Mesothelial cell of epicardium (in vitro differentiated cells): ENCODE measurements at regions not wholly inside any gene's neighbourhood (a gene's known extent, or its start where the extent isn't known, plus 50 kb on each side); places are given as distances from the start of the nearest gene placed in this dataset.
"Not testable (repeated sequence)": the region's sequence is repeated elsewhere in the genome, so short reads cannot be mapped to it uniquely, and the experiment has no call there.

Experiments used
- DNase-seq, 2 experiments: peaks; one replicate each; pipeline ENCODE4 v3.0.0; 2021; ENCODE audit warnings: low spot score in 2 of 2; ENCODE audit not compliant: unreplicated experiment in 2 of 2
- H3K27ac Mint-ChIP-seq: 2 replicates; pipeline ENCODE4 v1.8.0; 2021; ENCODE audit warnings: mixed read lengths
- H3K27me3 Mint-ChIP-seq: 2 replicates; pipeline ENCODE4 v1.8.0; 2021; ENCODE audit warnings: low read depth, mixed read lengths
- H3K36me3 Mint-ChIP-seq: 2 replicates; pipeline ENCODE4 v1.8.0; 2021; ENCODE audit warnings: mixed read lengths
- H3K4me1 Mint-ChIP-seq: 2 replicates; pipeline ENCODE4 v1.8.0; 2021; ENCODE audit warnings: mixed read lengths
- H3K4me3 Mint-ChIP-seq: 2 replicates; pipeline ENCODE4 v1.8.0; 2021; ENCODE audit warnings: mild to moderate bottlenecking, moderate library complexity, mixed read lengths
- H3K9me3 Mint-ChIP-seq: 2 replicates; pipeline ENCODE4 v1.8.0; 2021; ENCODE audit warnings: mixed read lengths
- TF ChIP-seq, protein P1 (sequence below): fragments of 200-600 bp; sonication (generic); IDR thresholded peaks from one replicate; pipeline ENCODE4 v1.5.0; 2021; ENCODE audit warnings: antibody characterized with exemption; ENCODE audit not compliant: unreplicated experiment

DNA sequence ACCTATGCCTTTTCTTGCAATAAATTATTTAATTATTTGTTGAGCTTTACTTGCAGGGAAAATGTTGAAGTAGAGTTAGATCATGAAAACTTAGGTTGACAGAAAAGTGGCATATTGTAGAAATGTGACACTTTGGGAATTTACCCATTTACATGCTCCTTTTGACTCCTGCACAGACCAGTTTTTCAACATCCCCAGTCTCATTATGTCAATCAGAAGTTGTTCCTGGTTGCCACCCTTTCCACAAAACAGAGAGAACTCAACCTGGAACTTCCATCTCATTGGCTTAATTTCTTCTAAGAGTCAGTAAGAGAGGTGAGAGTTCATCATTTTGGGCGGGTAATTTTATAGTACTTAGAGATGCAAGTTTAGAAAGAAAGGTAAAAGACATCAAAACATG, 284.6 kb upstream of the ANKRD50 start:
- Mint-ChIP-seq H3K9me3 (no peaks in the 10 kb centered on the region), H3K27me3 (no peaks in the 10 kb centered on the region), H3K27ac (peak overlapping the region; percentile 9), H3K36me3 (no peaks in the 10 kb centered on the region), H3K4me3 (no peak overlapping the region), H3K4me1 (peaks cover 41% of the 10 kb centered on the region)
- DNase-seq = no peak
- TF ChIP-seq, protein P1, sequence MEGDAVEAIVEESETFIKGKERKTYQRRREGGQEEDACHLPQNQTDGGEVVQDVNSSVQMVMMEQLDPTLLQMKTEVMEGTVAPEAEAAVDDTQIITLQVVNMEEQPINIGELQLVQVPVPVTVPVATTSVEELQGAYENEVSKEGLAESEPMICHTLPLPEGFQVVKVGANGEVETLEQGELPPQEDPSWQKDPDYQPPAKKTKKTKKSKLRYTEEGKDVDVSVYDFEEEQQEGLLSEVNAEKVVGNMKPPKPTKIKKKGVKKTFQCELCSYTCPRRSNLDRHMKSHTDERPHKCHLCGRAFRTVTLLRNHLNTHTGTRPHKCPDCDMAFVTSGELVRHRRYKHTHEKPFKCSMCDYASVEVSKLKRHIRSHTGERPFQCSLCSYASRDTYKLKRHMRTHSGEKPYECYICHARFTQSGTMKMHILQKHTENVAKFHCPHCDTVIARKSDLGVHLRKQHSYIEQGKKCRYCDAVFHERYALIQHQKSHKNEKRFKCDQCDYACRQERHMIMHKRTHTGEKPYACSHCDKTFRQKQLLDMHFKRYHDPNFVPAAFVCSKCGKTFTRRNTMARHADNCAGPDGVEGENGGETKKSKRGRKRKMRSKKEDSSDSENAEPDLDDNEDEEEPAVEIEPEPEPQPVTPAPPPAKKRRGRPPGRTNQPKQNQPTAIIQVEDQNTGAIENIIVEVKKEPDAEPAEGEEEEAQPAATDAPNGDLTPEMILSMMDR = no peak

DNA sequence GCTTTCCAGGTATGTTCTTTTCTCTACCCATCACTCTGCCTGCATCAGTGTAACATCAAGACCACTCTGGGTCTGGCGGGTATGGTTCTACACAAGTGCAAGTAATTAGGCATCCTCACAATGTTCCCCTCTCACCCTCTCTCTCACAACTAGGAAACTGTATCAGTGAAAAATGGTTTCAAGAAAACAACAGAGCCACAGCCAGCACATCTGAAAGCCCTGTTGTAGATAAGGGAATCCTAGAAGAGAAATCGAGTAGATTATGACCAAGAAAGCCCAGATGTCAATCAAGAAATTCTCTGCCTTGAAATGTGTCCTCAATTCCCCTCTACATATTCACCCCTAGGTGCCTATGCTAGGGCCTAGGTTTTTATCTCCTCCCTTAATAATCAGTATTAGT, 281.3 kb upstream of the ANKRD50 start:
- no peaks in the 10 kb centered on the region for H3K9me3 Mint-ChIP-seq
- TF ChIP-seq, protein P1 = no peak
- no peak overlapping the region for H3K4me3 Mint-ChIP-seq
- DNase-seq = no peak
- peaks cover 12% of the 10 kb centered on the region for H3K4me1 Mint-ChIP-seq
- no peaks in the 10 kb centered on the region for H3K36me3 Mint-ChIP-seq
- H3K27me3 Mint-ChIP-seq = no peaks in the 10 kb centered on the region
- no peak overlapping the region for H3K27ac Mint-ChIP-seq

DNA sequence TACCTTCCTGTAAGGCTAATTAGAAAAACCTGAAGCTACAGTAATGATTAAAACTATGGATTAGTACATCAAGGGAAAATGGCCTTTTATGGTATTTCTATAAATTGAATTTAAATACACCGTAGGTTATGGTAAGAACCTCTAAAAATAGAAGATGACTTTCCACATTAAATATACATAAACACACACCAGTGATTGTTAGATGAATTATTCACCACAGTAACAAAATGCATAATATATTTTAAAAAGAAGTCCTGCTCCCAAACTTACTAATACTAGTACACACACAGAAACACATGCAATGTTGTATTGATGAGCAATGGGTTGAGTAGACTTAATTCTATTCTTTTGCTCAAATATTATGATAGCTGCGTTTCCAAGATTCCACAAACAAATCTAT, 277.9 kb upstream of the ANKRD50 start:
- no peak overlapping the region for H3K27ac Mint-ChIP-seq
- TF ChIP-seq, protein P1 = no peak
- no peak overlapping the region for H3K4me3 Mint-ChIP-seq
- H3K36me3 Mint-ChIP-seq = no peaks in the 10 kb centered on the region
- no peaks in the 10 kb centered on the region for H3K4me1 Mint-ChIP-seq
- H3K9me3 Mint-ChIP-seq = no peaks in the 10 kb centered on the region
- no peak for DNase-seq
- no peaks in the 10 kb centered on the region for H3K27me3 Mint-ChIP-seq

DNA sequence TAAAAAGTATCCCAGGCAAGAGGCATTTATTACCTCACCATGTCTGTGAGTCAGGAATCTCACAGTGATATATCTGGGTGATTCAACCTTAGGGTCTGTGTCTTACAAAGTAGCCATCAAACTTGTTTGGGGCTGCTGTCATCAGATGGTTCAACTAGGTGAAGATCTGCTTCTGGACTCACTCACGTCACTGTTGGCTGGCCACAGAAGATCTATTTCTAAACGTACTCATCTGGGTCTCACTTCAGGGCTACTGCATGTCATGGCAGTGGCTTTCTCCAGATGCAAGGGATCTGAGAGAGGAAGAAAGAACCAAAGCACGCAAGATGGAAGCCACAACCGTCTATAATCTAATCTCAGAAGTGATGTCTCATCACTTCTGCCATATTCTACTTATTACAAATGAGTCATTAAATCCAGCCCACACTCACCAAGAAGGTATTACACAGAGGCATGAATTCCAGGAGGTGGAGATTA, 267.8 kb upstream of the ANKRD50 start:
- Mint-ChIP-seq H3K9me3 (no peaks in the 10 kb centered on the region), H3K27ac (no peak overlapping the region), H3K36me3 (no peaks in the 10 kb centered on the region), H3K4me3 (no peak overlapping the region), H3K27me3 (no peaks in the 10 kb centered on the region), H3K4me1 (peaks cover 29% of the 10 kb centered on the region)
- DNase-seq = no peak
- TF ChIP-seq, protein P1 = no peak

DNA sequence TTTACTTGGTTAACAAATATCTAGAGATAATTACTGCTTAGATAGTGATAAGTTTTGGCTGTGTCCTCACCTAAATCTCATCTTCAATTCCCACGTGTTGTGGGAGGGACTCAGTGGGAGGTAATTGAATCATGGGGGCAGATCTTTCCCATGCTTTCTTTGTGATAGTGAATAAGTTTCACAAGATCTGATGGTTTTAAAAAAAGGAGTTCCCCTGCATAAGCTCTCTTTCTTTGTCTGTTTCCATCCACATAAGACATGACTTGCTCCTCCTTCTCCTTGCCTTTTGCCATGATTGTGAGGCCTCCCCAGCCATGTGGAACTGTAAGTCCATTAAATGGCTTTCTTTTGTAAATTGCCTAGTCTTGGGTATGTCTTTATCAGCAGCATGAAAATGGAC, 266.0 kb upstream of the ANKRD50 start:
- Mint-ChIP-seq H3K4me1 (peaks cover 36% of the 10 kb centered on the region), H3K27ac (peak overlapping the region; percentile 64)
- not testable (repeated sequence) for H3K9me3 Mint-ChIP-seq, DNase-seq, H3K4me3 Mint-ChIP-seq, H3K27me3 Mint-ChIP-seq, H3K36me3 Mint-ChIP-seq

DNA sequence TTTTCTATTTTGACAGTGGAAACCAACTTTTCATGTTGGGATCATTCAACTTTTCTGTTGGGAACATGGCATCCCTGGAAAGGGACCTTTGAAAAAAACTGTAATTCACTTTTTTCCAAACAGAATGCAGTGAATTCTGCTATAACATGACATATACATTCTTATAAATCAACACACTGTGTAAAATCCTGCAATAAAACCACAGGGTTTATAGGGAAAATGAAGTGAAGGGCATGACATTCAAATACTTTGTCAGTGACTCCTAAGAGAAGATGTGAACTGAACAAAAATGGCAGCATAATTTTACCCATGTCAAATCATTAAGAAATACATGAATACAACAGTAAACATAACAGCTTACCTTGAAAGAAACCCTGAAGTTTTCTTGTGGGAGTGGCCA, 264.5 kb upstream of the ANKRD50 start:
- TF ChIP-seq, protein P1 = no peak
- no peaks in the 10 kb centered on the region for H3K9me3 Mint-ChIP-seq
- no peaks in the 10 kb centered on the region for H3K36me3 Mint-ChIP-seq
- H3K27me3 Mint-ChIP-seq = no peaks in the 10 kb centered on the region
- peaks cover 46% of the 10 kb centered on the region for H3K4me1 Mint-ChIP-seq
- no peak overlapping the region for H3K4me3 Mint-ChIP-seq
- DNase-seq = no peak
- no peak overlapping the region for H3K27ac Mint-ChIP-seq
